Panc1 (cell line): ENCODE measurements at regions not wholly inside any gene's neighbourhood (a gene's known extent, or its start where the extent isn't known, plus 50 kb on each side); places are given as distances from the start of the nearest gene placed in this dataset.

ENCODE experiments used
- CTCF ChIP-seq: fragments of 450-650 bp; IDR thresholded peaks from 2 replicates; pipeline ENCODE4 v1.5.1; 2017; ENCODE audit warnings: mild to moderate bottlenecking
- REST ChIP-seq, 2 experiments: IDR thresholded peaks; 2 replicates each; pipeline ENCODE4 v1.6.1; 2011 to 2012; ENCODE audit warnings: low read depth in 2 of 2, control low read depth in 1 of 2, low read length in 1 of 2, mild to moderate bottlenecking in 1 of 2, moderate library complexity in 1 of 2; ENCODE audit not compliant: insufficient read depth in 1 of 2
- SIN3A ChIP-seq: IDR thresholded peaks from 2 replicates; pipeline ENCODE4 v1.6.1; 2012; ENCODE audit warnings: low read depth, mild to moderate bottlenecking, low read length, moderate library complexity, borderline replicate concordance; ENCODE audit not compliant: insufficient read depth
- TCF7L2 ChIP-seq: IDR thresholded peaks from 2 replicates; pipeline ENCODE4 v1.6.1; 2011; ENCODE audit warnings: mild to moderate bottlenecking, low read depth, low read length, inconsistent platforms

- TF ChIP-seq TCF7L2 (no peak), CTCF (no peak), SIN3A (no peak), REST (IDR thresholded peaks at IDR 0.05; ENCODE audit: insufficient read depth in 1 of 2, low read depth in 2 of 2, low read length in 1 of 2) (no peak)
Observed at GRCh38 chr4:138413273-138413672, 171.1 kb upstream of the SLC7A11 start.
